HG02763 (cell line): ENCODE measurements at regions not wholly inside any gene's neighbourhood (a gene's known extent, or its start where the extent isn't known, plus 50 kb on each side); places are given as distances from the start of the nearest gene placed in this dataset.

ENCODE experiments used
- ATAC-seq: cut with Tn5 transposase; IDR thresholded peaks from one replicate; pipeline ENCODE4 v1.9.1; 2021; ENCODE audit warnings: mild to moderate bottlenecking, moderate library complexity; ENCODE audit not compliant: unreplicated experiment

DNA sequence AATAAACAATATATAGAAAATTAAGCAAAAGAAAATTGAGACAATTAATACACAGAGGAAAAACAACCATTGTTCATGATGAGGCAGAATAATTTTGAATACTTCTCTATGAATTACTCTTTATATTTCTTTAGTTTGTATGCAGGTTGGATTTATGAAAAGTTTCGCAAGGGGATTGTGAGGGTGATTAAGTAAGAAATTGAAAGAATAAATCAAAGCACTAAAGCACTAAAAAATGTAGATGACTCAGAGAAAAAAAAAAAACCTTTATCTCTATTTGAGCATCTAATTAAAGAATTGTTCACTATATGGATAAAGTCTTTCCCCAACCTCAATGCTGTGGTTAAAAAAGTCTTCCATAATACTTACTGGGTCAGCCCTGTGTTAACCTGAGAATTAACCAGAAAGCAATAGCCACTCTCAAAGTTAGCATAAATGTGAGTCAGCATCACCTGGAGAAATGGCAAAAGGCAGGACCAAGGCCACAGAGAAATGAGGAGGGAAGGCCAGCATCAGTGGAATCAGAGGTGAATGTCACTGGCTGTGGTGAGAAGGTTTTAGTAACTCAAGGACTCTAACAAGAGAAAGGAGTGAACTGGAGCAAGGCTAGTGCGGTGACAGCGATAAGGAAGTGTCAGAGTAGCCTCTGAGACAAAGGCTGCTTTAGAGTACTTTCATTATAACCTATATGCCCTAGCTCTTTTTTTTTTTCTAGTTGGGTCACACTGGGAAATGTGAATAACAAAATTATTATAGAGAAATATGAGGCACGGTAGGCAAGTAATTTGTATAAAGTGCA is 310.4 kb downstream of the KCNC2 start:
- ATAC-seq, result no peak

DNA sequence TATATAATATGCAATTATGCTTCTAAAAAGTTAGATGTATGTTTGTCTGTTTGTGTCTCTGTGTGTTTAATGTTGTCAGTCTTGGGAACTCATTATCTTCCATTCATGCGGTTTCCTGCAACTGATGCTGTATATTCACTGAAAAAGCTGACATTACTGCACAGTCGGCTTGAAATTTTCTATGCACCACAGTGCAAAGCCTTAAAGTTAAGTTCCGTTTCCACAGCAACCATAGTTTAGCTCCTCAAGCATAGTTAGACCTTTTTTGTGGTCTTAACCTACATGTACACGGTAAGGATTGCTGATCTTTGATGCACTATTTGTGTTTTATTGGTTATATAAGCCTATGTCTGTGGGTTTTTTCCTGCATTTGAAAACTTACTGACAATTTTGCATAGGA is 309.4 kb downstream of the KCNC2 start:
- no peak for ATAC-seq

DNA sequence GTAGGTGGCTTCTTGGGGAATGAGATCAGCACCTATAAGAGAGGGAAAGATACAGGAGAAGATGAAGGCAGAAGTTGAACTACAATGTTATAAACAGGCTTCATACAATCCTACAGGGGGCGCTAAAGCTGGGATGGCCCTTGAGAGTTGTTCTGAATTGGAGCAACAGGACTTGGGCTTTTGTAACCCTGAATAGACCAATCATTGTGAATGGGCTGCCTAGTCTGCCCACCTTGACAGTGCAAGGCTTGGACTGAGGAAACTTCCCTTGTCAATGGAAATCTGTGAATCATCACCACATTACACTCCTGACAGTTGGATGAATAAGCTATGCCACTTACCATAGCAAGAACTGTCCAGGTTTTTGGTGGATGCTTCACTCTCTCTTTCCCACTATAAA is 306.1 kb downstream of the KCNC2 start:
- ATAC-seq, result no peak

DNA sequence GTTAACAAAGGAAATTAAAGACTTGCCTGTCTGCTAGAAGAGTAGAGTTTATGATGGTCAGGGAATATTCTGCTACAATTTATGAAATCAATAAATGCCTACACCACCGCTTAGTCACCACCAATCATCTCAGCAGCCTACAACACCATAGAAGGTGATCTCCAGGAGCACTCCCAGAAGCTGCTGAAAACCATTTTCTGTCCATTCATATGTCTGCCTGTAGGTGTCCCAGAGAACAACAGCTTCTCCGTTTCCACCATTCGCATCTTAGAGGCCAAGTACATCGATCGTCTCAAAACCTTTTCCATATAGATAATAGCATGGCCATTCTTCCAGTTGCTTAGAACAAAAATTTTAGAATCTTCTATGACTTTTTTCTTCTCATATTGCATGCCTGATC is 303.4 kb downstream of the KCNC2 start:
- no peak for ATAC-seq

DNA sequence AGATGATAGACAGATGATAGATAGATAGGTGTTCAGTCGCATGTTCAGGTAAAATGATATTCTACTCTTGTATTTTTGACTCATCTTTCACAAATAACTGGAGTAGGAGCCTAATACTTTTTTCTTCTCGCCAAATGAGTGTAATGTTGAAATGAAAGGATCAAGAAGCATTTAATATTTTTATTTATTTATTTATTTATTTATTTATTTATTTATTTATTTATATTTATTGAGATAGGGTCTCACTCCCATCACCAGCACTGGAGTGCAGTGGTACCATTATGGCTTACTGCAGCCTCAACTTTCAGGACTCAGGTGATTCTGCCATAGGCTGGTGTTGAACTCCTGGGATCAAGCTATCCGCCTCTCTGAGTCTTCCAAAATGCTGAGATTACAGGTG is 298.8 kb downstream of the KCNC2 start:
- ATAC-seq, result no peak

DNA sequence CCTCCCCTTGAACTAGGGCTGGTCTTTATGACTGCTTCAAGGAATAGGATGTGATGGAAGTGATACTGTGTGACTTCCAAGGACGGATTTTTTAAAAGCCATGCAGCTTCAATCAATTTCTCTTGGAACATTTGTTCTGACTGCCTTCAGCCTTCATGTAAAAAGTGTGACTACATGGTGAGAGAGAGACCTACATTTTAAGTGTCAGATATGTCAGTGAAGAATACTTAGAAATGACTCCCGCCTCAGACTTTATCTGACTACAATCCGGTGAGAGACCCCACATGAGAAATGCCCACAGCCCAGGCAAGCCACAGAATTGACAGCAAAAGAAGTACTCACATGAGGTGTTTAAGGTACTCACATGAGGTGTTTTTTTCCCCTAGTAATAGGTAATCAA is 295.3 kb downstream of the KCNC2 start:
- no peak for ATAC-seq

DNA sequence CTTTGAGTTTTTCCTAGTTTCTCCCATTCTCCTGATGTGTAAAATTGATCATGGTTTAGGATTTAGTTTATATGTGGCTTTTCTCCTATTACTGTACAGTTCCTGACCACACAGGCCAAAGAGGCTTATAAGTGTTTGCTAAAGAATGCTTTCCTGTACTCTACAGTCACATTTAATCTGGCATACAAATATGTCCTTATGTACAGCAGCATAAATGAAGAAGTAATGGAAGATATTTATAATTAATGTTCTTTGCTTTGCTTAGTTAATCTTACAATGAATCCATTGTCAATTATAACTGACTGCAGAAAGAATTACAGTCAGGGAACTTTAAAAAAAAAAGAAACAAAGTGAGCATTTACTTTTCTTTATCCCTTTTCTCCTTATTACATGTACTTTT is 293.9 kb downstream of the KCNC2 start:
- no peak for ATAC-seq

DNA sequence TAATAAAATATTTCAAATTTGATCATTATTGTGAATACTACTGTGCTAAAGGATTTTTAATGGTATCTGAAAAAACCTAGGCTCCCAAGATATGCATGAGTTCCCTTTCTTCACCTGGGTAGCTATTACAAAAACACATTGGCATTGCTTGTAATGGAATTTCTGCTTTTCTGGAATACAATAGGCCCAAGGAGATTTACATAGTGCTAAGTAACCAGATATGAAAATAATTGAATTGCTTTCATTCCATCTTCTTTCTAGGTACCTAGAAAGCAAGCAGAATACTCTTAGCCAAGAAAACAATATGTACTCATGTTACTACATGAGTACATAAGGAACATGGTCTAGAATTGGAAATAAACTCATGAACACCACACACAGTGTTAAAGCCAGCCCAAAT is 291.9 kb downstream of the KCNC2 start:
- ATAC-seq, result no peak

DNA sequence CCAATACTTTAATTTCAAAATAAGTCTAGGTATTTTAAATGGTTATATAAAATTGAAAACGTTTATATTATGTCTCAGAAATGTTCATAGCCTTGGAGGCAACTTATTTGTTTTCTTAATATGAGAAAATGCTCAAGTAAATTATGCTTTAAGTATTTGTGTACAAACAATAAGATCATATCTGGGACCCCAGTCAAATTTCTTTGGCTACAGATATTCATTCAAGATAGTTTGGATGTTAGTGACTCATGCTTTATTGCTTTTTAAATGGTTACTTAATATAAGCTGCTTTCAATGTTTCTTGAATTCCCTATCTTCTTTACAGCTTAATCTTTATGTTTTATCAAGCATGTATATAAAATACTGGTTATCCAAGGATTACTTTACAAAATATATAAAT is 291.3 kb downstream of the KCNC2 start:
- ATAC-seq, result no peak

DNA sequence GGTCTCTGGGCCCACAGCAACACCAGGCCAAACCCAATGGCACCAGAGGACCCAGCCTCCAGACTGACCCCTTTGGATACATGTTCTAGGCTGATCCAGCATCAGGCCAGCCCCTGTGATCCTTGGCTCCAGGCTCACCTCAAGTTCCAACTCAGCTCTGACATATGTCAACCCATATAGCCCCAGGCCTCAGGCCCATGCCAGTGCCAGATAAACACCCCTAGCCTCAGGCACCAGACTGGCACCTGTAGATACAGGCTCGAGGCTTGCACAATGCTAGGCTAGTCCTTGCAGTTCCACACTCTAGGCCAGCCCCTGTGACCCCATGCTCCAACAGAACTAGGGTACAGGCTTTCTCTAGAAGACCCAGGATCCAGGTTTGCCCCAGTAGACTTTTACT is 287.5 kb downstream of the KCNC2 start:
- no peak for ATAC-seq

DNA sequence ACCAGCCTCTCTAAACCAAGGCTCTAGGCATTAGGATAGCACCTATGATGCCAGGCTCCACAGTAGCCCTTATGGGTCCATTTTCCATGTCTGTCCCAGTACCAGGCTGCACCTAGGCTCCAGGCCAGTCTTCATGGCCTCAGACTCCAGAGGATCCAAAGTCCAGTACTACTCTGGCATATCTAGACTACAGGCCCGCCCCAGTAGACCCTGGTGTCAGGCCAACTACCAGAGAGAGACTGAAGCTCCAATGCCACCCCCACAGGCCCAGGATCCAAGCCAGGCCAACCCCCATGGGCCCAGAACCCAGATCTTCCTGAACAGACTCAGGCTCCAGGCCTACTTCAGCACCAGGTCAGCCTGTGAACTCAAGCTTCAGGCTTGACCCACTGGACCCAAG is 287.0 kb downstream of the KCNC2 start:
- no peak for ATAC-seq

DNA sequence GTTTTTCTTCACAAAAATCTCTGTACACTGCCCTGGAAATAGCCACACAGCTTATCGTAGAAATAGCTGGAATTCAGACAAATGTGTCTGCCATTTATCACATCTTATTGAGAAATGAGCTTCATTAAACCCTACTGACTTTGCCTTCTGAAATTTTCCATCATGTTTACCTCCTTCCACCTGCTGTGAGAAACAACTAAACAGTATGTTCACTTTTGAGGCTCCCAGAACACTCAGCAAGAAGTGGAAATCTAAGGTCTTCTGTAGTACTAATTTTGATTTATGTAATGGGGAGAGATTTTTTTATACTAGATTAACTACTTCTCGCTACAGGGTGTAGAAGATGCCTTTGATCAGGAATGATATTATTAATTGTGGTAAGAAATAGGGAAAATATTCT is 268.0 kb downstream of the KCNC2 start:
- no peak for ATAC-seq

DNA sequence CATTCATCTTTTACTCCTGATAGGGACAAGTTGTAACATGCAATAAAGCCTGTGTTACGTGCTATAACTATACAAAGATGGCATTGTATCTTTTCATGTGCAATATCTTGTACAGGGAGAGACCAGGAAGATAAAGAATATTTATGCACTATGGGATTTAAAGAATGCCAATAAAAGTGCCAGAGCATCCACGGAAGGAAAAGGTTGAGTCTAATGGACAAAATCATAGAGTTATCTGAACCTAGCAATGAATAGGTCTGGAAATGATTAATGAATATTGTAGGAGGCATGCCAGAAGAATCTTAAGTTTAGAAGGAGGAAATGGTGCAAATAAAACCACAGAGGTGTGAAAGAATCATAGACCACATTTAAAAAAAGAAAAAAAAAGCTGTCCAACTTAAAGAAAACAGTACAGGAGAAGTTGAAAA is 263.9 kb downstream of the KCNC2 start:
- ATAC-seq, result no peak

DNA sequence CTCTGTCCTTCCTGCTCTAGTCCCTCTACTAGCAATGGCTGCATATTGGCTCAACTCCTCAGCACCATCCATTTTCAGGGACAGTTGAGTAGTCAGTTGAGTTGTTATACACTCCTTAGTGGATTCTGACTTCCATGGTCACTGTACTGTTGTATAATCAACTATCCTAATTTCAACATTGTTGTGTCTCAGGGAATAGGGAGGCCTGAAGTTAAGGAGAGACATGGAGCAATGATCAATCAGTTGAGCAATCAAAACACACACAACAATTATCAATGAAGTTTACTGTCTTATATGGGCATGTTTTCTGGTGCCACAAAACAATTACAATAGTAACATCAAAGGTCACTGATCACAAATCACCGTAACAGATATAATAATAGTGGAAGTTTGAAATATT is 255.9 kb downstream of the KCNC2 start:
- ATAC-seq, result no peak

DNA sequence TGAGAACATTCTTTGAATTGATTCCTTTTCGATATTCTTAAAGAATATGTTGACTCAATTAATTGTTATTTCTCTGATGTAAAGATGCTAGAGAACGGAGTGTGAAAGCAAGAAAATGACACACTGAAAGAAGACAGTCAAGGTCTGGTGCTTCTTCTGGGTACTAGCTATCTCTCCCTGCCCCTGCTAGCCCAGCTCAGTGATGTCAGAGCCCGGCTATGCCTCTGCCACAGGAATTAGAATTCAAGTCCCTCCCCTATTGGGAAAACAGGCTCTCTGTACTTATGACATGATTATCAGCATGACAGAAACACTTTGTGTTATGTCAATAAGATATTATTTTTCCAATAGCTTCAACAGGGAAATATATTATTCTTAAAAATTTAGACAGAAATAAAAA is 252.4 kb downstream of the KCNC2 start:
- ATAC-seq, result no peak

DNA sequence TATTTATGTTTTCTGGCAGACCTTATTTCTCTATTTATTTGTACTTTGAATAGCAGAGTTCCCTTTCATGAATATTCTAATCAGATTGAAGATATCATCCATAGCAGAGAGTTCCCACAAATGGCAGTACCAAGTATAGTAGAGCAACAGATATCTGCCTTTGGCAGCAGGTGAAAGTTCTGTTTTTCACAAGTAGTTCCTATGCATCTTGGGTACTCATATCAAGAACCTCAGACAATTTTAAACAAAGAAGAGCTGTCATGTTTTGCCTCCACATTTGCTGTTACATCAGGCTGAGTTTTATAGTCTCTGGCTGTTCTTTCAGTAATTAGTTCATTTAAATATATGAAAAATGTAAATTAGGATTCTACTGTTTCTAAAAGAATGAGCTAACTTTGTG is 252.0 kb downstream of the KCNC2 start:
- no peak for ATAC-seq

DNA sequence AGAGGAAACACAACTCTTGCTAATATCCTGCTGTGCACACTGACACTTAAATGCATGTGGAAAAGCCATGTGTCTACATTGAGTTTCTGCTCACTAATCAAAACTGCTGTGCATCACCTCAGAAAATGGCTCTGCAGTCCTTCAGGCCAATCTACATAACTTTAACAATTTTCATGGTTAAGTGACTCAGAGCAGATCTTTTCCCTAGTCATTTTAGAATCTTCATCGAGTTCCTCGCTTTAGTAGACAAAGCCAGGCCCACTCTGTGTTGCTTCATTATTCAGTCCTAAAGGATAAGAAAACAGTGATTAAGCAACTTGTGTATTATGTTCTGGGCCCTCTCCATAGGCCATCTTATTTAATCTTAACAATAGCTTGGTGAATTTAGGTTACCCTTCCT is 250.0 kb downstream of the KCNC2 start:
- no peak for ATAC-seq

DNA sequence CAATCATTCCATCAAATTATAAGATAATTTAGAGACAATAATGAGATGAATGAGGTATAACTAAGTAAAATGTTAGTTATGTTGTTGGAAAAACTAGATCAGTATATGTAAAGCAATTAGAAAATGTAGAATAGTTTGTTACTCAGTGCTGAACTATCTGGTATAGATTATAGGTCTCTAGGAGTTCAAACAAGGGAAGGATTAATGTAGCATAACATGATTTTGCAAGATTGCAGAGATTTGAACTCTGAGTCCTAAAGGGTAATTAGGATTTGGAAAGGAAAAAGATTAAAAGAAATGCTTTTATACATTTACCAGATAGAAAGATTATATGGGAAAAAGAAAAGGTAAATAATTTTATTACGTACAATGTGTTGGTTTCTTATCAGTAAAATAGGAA is 246.3 kb downstream of the KCNC2 start:
- ATAC-seq, result no peak

DNA sequence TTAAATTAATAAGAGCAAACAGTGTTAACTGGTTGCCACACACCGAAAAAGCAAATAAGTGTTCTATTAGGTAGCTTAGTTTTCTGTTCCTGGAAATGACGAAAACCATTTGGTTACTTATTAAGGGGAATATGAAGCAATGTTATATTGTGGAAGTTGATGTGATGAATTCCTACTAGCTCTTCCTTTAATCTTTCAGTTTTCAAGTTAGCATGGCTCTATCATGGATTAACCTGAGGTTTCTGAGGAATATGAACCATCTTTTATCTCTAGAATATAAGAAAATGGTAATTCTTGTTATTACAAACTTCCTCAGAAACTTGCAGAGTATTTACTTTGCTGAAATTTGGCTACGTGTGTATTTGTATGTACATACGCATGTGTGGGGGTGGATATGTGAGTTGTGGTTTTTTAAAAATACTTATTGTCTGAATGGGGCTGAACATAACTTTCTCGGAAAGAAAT is 245.7 kb downstream of the KCNC2 start:
- no peak for ATAC-seq

DNA sequence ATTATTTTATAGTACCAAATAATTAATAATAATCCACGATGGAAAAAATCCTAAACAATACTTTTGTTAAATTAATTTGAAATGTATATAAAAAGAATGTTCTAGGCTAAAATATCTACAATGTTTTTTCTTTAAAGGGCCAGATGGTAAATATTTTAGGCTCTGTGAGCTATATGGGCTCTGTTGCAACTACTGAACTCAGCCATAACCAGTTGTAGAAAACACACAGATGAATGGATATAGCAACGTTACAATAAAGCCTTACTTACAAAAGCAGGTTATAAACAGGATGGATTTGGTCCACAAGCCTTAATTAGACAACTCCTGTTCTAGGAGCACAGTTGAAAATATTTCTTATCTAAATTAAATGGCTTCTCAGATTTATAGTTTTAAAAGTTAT is 245.2 kb downstream of the KCNC2 start:
- no peak for ATAC-seq

DNA sequence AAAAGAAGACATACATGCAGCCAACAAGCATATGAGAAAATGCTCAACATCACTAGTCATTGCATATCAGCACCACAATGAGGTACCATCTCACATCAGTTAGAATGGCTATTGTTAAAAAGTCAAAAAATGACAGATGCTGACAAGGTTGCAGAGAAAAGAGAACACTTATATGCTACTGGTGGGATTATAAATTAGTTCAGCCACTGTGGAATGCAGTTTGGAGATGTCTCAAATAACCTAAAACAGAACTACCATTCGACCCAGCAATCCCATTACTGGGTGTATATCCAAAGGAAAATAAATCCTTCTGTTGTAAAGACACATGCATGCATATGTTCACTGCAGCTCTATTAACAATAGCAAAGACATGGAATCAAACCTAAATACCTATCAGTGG is 238.4 kb downstream of the KCNC2 start:
- no peak for ATAC-seq

DNA sequence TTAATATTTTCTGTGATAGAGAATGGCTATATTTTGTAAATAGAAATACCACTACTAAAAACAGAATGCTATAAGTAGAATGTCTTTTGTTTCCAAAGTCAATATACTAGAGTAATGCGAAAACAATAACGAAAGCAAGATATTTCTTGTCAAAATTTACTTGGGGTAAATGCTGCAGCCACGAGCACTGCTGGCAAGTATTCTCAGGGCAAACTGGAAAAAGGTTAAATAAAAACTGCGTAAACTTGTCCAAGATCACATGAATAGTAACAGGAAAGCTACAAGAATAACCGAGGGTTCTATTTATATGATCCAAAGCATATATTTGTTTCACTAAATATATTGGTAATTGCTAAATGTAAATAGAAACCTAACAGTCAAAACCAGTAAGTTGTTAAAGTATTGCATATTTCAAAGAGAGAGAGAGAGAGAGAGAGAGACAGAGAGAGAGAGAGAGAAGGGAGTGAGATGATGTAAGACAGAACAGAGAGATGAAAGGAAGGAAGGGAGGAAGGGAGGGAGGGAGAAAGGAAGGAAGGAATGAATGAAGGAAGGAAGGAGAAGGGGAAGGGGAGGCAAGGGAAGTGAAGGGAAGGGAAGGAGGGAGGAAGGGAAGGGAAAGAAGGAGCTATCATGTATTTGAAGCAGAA is 231.7 kb downstream of the KCNC2 start:
- no peak for ATAC-seq

DNA sequence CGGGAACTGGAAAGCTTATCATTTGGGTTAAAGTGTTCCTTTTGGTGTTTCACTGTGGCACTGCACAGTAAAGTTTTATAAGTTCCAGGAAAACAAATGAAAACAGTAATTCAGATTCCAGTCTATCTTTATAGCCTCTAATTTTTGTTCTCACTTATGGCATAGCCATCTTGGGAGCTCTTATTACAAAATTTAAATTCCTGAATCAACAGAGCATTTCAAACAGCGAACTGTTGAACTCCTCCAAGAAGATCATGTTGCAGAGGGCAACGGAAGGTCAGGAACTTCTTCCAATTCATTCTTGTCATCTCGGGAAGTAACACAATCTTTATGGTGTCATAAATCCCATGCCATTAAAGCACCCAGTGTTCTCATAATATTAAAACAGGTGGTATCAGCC is 229.1 kb downstream of the KCNC2 start:
- ATAC-seq, result no peak
